ENCODE measurements at regions not wholly inside any gene's neighbourhood (a gene's known extent, or its start where the extent isn't known, plus 50 kb on each side); places are given as distances from the start of the nearest gene placed in this dataset.

DNA sequence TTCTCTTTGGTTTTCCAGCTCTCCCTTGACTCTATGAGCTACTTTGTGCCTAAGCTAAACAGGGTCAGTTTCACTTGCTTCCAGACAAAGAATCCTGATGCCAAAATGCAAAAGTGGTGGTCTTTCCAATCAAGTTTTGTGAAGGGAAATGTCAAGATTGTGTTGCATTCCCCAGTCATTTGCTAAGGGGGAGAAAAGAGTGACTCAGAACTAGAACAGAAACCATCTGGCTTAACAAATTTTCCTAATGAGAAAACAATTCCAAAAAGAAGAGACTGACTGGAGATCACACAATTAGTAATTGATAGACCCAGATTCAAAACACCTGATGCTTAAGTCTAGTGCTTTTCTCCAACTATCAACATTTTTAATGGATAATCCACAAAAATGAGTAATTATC is 235.1 kb upstream of the DIO2 start:
- Mint-ChIP-seq H3K4me1 (no peaks in the 10 kb centered on the region), H3K36me3 (peaks cover 0 to 5% (median 0%) of the 10 kb centered on the region in 3 donors)

DNA sequence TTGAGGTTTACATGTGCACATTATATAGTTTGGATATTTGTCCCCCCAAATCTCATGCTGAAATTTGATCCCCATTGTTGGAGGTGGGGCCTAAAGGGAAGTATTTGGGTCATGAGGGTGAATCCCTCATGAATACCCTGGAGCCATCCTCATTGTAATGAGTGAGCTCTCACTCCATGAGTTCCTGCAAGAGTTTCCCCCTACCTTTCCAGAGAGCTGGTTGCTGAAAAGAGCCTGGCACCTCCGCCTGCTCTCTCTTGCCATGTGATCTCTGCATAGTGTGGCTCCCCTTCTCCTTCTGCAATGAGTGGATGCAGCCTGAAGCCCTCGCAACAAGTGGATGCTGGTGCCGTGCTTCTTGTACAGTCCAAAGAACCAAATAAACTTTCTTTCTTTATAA is 234.3 kb upstream of the DIO2 start:
- ChIA-PET POLR2A (no interaction called here), CTCF (no interaction called here)
- no peaks in the 10 kb centered on the region for H3K9me3 ChIP-seq (ENCODE audit: low read length)
- H3K27me3 Mint-ChIP-seq = no peaks in the 10 kb centered on the region
- H3K9me3 Mint-ChIP-seq = peaks cover 4 to 12% (median 5%) of the 10 kb centered on the region in 5 donors
- no peaks in the 10 kb centered on the region for H3K27me3 ChIP-seq (ENCODE audit: insufficient read depth, low read length, poor library complexity, severe bottlenecking)
- no peak overlapping the region for H3K27ac Mint-ChIP-seq
- no peak overlapping the region for H3K4me3 Mint-ChIP-seq
- no peaks in the 10 kb centered on the region for H3K4me1 Mint-ChIP-seq
- H3K4me3 ChIP-seq (ENCODE audit: low read length) = no peak overlapping the region
- peaks cover 0 to 5% (median 0%) of the 10 kb centered on the region in 3 donors for H3K36me3 Mint-ChIP-seq
- H3K27ac ChIP-seq (ENCODE audit: low read depth, low read length) = no peak overlapping the region
- no peak for DNase-seq
- H3K4me1 ChIP-seq (ENCODE audit: insufficient read depth, low read length) = no peaks in the 10 kb centered on the region
- no peaks in the 10 kb centered on the region for H3K36me3 ChIP-seq (ENCODE audit: insufficient read depth, low read length)

More for the DNA sequence above, 235.1 kb upstream of the DIO2 start:
- Histone ChIP-seq H3K4me3 (ENCODE audit: low read length) (no peak overlapping the region), H3K27ac (ENCODE audit: low read depth, low read length) (no peak overlapping the region), H3K4me1 (ENCODE audit: insufficient read depth, low read length) (no peaks in the 10 kb centered on the region), H3K9me3 (ENCODE audit: low read length) (no peaks in the 10 kb centered on the region), H3K36me3 (ENCODE audit: insufficient read depth, low read length) (no peaks in the 10 kb centered on the region), H3K27me3 (ENCODE audit: insufficient read depth, low read length, poor library complexity, severe bottlenecking) (no peaks in the 10 kb centered on the region)
- POLR2A ChIA-PET = no interaction called here
- CTCF ChIA-PET = no interaction called here
- Mint-ChIP-seq H3K27me3 (no peaks in the 10 kb centered on the region), H3K4me3 (no peak overlapping the region), H3K27ac (no peak overlapping the region), H3K9me3 (peaks cover 4 to 17% (median 8%) of the 10 kb centered on the region in 5 donors)
- no peak for DNase-seq

DNA sequence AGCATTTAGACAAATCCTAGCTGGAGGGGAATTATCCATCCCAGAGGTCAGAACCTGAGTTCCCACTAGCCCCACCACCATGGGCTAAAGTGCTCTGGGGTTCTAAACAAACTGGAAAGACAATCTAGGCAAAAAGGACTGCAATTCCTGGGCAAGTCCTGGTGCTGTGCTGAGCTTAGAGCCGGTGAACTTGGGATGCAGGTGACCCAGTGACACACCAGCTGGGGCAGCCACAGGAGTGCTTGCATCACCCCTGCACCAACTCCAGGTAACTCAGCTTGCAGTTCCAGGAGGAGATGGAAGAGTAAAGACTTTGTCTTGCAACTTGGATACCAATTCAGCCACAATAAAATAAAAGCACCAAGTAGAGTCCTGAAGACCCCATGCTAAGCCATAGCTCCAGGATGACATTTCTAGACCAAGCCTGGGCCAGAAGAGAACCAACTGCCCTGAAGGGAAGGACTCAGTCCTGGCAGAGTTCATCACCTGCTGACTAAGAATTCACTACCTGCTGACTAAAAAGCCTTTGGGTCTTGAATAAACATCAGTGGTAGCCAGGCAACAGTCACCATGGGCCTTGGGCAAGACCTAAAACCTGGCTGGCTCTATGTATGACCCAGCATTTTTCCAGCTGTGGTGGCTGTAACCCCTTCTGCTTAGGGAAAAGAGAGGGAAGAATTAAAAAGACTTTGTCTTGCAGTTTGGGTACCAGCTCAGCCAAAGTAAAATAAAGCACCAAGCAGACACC is 223.4 kb upstream of the DIO2 start:
- Histone ChIP-seq H3K27me3 (ENCODE audit: insufficient read depth, low read length, poor library complexity, severe bottlenecking) (no peaks in the 10 kb centered on the region), H3K9me3 (ENCODE audit: low read length) (no peaks in the 10 kb centered on the region), H3K4me1 (ENCODE audit: insufficient read depth, low read length) (no peaks in the 10 kb centered on the region), H3K27ac (ENCODE audit: low read depth, low read length) (no peak overlapping the region), H3K4me3 (ENCODE audit: low read length) (no peak overlapping the region), H3K36me3 (ENCODE audit: insufficient read depth, low read length) (no peaks in the 10 kb centered on the region)
- no peak for DNase-seq
- Mint-ChIP-seq H3K36me3 (no peaks in the 10 kb centered on the region), H3K4me3 (no peak overlapping the region), H3K9me3 (peaks cover 7 to 22% (median 15%) of the 10 kb centered on the region in 5 donors), H3K4me1 (no peaks in the 10 kb centered on the region), H3K27ac (no peak overlapping the region), H3K27me3 (no peaks in the 10 kb centered on the region)
- CTCF ChIA-PET = no interaction called here
- POLR2A ChIA-PET = no interaction called here

DNA sequence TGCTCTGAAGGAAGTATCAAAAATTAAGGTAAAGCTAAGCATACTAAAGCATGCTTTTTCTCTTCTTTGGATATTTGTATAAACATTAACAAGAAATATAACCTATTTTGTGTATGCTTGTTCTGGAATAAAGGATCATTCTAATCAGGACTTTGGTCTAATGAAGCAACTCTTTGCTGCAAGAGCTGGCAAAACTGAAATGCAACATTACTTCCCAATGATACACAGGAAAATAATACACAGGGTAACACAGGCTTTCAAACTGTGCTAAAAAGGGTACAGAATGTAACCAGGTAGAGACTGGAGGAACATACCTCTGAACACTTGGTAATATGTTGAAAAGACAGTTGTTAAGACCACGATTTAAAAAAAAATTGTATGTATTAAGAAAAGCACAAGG is 222.5 kb upstream of the DIO2 start:
- DNase-seq = no peak
- Histone ChIP-seq H3K9me3 (ENCODE audit: low read length) (no peaks in the 10 kb centered on the region), H3K36me3 (ENCODE audit: insufficient read depth, low read length) (no peaks in the 10 kb centered on the region), H3K27ac (ENCODE audit: low read depth, low read length) (no peak overlapping the region), H3K27me3 (ENCODE audit: insufficient read depth, low read length, poor library complexity, severe bottlenecking) (no peaks in the 10 kb centered on the region), H3K4me1 (ENCODE audit: insufficient read depth, low read length) (no peaks in the 10 kb centered on the region), H3K4me3 (ENCODE audit: low read length) (no peak overlapping the region)
- Mint-ChIP-seq H3K27me3 (no peaks in the 10 kb centered on the region), H3K4me3 (no peak overlapping the region), H3K36me3 (no peaks in the 10 kb centered on the region), H3K27ac (no peak overlapping the region), H3K4me1 (no peaks in the 10 kb centered on the region), H3K9me3 (peaks cover 4 to 12% (median 12%) of the 10 kb centered on the region in 5 donors)
- ChIA-PET POLR2A (no interaction called here), CTCF (no interaction called here)

DNA sequence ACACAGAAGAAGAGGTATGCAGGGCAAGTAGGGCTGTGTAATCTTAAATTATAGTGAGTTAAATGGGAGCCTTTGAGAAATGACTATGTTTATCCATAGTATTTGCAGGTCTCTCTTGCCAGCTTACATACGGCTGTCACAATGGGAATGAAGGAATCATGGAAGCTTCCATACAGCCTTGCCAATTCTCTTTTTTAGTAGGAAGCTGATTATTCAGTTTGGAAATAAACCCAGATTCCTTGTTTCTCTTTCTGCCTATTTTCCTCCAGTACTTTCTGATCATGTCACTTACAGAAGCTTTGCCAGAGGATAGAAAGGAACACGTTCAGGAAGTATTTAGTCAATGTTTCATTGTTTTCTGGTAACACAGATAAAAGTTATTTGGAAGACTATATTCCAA is 217.4 kb upstream of the DIO2 start:
- H3K4me1 Mint-ChIP-seq = no peaks in the 10 kb centered on the region
- ChIA-PET POLR2A (no interaction called here), CTCF (no interaction called here)
- H3K4me1 ChIP-seq (ENCODE audit: insufficient read depth, low read length) = no peaks in the 10 kb centered on the region
- H3K27ac ChIP-seq (ENCODE audit: low read depth, low read length) = no peak overlapping the region
- H3K27ac Mint-ChIP-seq = no peak overlapping the region
- H3K4me3 ChIP-seq (ENCODE audit: low read length) = no peak overlapping the region
- H3K27me3 ChIP-seq (ENCODE audit: insufficient read depth, low read length, poor library complexity, severe bottlenecking) = no peaks in the 10 kb centered on the region
- H3K9me3 Mint-ChIP-seq = peaks cover 0 to 4% (median 0%) of the 10 kb centered on the region in 5 donors
- no peak for DNase-seq
- H3K36me3 Mint-ChIP-seq = no peaks in the 10 kb centered on the region
- H3K27me3 Mint-ChIP-seq = no peaks in the 10 kb centered on the region
- no peak overlapping the region for H3K4me3 Mint-ChIP-seq
- no peaks in the 10 kb centered on the region for H3K9me3 ChIP-seq (ENCODE audit: low read length)
- no peaks in the 10 kb centered on the region for H3K36me3 ChIP-seq (ENCODE audit: insufficient read depth, low read length)

DNA sequence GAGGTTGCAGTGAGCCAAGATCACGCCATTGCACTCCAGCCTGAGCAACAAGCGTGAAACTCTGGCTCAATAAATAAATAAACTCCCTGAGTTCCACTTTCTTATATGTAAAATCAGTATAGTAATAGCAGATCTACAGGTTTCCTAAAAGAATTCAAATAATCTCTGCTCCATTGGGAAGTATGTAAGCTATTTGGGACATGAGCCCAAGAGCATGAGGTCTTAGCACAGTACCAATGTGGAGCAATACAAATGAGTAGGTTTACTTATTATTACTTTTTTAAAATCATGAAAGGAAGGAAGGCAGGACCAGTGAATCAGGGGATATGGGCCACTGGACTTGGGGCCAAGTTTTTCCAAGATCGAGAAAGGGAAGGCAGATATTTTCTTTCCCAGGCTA is 216.9 kb upstream of the DIO2 start:
- Histone ChIP-seq H3K4me3 (ENCODE audit: low read length) (no peak overlapping the region), H3K36me3 (ENCODE audit: insufficient read depth, low read length) (no peaks in the 10 kb centered on the region), H3K4me1 (ENCODE audit: insufficient read depth, low read length) (no peaks in the 10 kb centered on the region), H3K9me3 (ENCODE audit: low read length) (no peaks in the 10 kb centered on the region), H3K27me3 (ENCODE audit: insufficient read depth, low read length, poor library complexity, severe bottlenecking) (no peaks in the 10 kb centered on the region), H3K27ac (ENCODE audit: low read depth, low read length) (no peak overlapping the region)
- no peaks in the 10 kb centered on the region for H3K27me3 Mint-ChIP-seq
- H3K4me3 Mint-ChIP-seq = no peak overlapping the region
- peaks cover 0 to 4% (median 0%) of the 10 kb centered on the region in 5 donors for H3K9me3 Mint-ChIP-seq
- H3K36me3 Mint-ChIP-seq = no peaks in the 10 kb centered on the region
- DNase-seq = no peak
- no peak overlapping the region for H3K27ac Mint-ChIP-seq
- H3K4me1 Mint-ChIP-seq = no peaks in the 10 kb centered on the region
- ChIA-PET POLR2A (no interaction called here), CTCF (no interaction called here)

DNA sequence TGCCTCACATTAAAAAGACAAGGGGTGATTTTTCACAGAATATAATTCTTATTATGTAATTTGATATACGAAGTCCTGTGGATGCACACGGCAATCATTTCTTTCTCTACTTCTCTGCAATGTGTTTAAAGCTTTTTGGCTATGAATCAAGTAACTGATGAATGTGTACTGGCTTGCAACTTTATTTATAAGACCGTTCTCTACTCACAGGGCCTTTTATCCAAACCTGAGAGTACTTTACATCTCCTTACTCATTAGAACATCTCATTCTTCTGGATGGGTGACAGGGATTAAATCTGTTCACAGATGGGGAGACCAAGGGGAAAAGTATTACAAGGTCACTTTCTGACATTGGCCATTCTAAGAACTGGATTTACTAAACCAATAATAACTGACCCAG is 215.8 kb upstream of the DIO2 start:
- H3K9me3 ChIP-seq (ENCODE audit: low read length) = no peaks in the 10 kb centered on the region
- Mint-ChIP-seq H3K9me3 (peaks cover 0 to 4% (median 0%) of the 10 kb centered on the region in 5 donors), H3K4me3 (no peak overlapping the region), H3K27me3 (no peaks in the 10 kb centered on the region), H3K4me1 (no peaks in the 10 kb centered on the region), H3K36me3 (no peaks in the 10 kb centered on the region), H3K27ac (no peak overlapping the region)
- H3K36me3 ChIP-seq (ENCODE audit: insufficient read depth, low read length) = no peaks in the 10 kb centered on the region
- H3K4me1 ChIP-seq (ENCODE audit: insufficient read depth, low read length) = no peaks in the 10 kb centered on the region
- POLR2A ChIA-PET = no interaction called here
- DNase-seq = no peak
- H3K27me3 ChIP-seq (ENCODE audit: insufficient read depth, low read length, poor library complexity, severe bottlenecking) = no peaks in the 10 kb centered on the region
- H3K4me3 ChIP-seq (ENCODE audit: low read length) = no peak overlapping the region
- no peak overlapping the region for H3K27ac ChIP-seq (ENCODE audit: low read depth, low read length)
- CTCF ChIA-PET = no interaction called here

DNA sequence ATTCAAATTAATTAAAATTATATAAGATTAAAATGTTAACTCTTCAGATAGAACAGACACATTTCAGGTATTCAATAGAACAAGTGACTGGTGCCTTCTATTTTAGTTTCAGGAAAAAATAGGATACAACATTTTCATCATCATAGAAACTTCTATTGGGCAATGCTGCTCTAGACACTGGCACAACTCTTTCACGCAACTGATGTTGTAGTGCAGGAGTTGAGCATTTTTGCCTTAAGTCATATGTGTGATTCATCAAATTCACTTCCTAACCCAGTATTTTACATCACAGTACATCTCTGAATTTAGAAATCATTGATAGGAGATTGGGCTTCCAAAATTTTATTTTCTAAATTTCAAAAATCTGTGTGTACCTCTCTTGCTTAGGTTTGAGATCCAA is 215.4 kb upstream of the DIO2 start:
- H3K27ac ChIP-seq (ENCODE audit: low read depth, low read length) = no peak overlapping the region
- H3K36me3 ChIP-seq (ENCODE audit: insufficient read depth, low read length) = no peaks in the 10 kb centered on the region
- H3K27ac Mint-ChIP-seq = no peak overlapping the region
- H3K36me3 Mint-ChIP-seq = no peaks in the 10 kb centered on the region
- H3K4me3 Mint-ChIP-seq = no peak overlapping the region
- ChIA-PET CTCF (no interaction called here), POLR2A (no interaction called here)
- H3K4me1 Mint-ChIP-seq = no peaks in the 10 kb centered on the region
- DNase-seq = no peak
- H3K9me3 ChIP-seq (ENCODE audit: low read length) = no peaks in the 10 kb centered on the region
- H3K4me3 ChIP-seq (ENCODE audit: low read length) = no peak overlapping the region
- H3K4me1 ChIP-seq (ENCODE audit: insufficient read depth, low read length) = no peaks in the 10 kb centered on the region
- no peaks in the 10 kb centered on the region for H3K27me3 Mint-ChIP-seq
- H3K27me3 ChIP-seq (ENCODE audit: insufficient read depth, low read length, poor library complexity, severe bottlenecking) = no peaks in the 10 kb centered on the region
- peaks cover 0 to 4% (median 0%) of the 10 kb centered on the region in 5 donors for H3K9me3 Mint-ChIP-seq

DNA sequence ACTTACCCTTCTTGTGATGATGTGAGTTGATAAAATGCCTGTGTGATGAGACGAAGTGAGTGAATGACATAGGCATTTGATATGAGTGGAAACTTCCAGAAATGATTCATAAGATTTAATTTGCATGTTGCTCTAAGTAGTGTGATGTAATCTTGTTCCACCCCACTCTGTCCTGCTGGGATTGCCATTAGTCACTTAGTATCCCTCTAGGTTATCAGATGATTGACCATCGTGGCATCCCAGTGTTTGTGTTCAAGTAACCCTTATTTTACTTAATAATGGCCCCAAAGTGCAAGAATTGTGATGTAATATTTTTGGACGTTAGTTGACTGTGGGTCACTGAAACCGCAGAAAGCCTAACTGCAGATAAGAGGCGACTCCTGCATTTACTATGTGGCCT is 214.4 kb upstream of the DIO2 start:
- H3K9me3 ChIP-seq (ENCODE audit: low read length) = no peaks in the 10 kb centered on the region
- no peak overlapping the region for H3K27ac ChIP-seq (ENCODE audit: low read depth, low read length)
- no peak for DNase-seq
- H3K36me3 Mint-ChIP-seq = no peaks in the 10 kb centered on the region
- no peaks in the 10 kb centered on the region for H3K4me1 ChIP-seq (ENCODE audit: insufficient read depth, low read length)
- H3K27me3 ChIP-seq (ENCODE audit: insufficient read depth, low read length, poor library complexity, severe bottlenecking) = no peaks in the 10 kb centered on the region
- no peaks in the 10 kb centered on the region for H3K4me1 Mint-ChIP-seq
- ChIA-PET CTCF (no interaction called here), POLR2A (no interaction called here)
- no peak overlapping the region for H3K4me3 Mint-ChIP-seq
- no peaks in the 10 kb centered on the region for H3K27me3 Mint-ChIP-seq
- no peaks in the 10 kb centered on the region for H3K36me3 ChIP-seq (ENCODE audit: insufficient read depth, low read length)
- H3K4me3 ChIP-seq (ENCODE audit: low read length) = no peak overlapping the region
- H3K9me3 Mint-ChIP-seq = peaks cover 0 to 4% (median 0%) of the 10 kb centered on the region in 5 donors
- H3K27ac Mint-ChIP-seq = peak overlapping the region in 1 of 8 donors; percentile 11

Data from CD8-positive, alpha-beta memory T cell (primary cell).